ENCODE measurements at regions not wholly inside any gene's neighbourhood (a gene's known extent, or its start where the extent isn't known, plus 50 kb on each side); places are given as distances from the start of the nearest gene placed in this dataset.

- POLR2A ChIA-PET: no interaction called here
- CTCF ChIA-PET: interaction anchor here (1.2 kb wide), 1 partner anchor 58 kb away, joined by 3 read pairs; no protein-coding TSS in a partner anchor
Observed at GRCh38 chr9:27743490-27743889, 170.2 kb upstream of the C9orf72 start.

- CTCF ChIA-PET: no interaction called here
- POLR2A ChIA-PET: no interaction called here
Observed at GRCh38 chr9:27747450-27747849, 174.2 kb upstream of the C9orf72 start.

- ChIA-PET CTCF (no interaction called here), POLR2A (no interaction called here)
Observed at GRCh38 chr9:27749838-27750237, 176.6 kb upstream of the C9orf72 start.

GRCh38 chr9:27750566-27750965 lies 177.3 kb upstream of the C9orf72 start:
- ChIA-PET CTCF (no interaction called here), POLR2A (no interaction called here)

DNA sequence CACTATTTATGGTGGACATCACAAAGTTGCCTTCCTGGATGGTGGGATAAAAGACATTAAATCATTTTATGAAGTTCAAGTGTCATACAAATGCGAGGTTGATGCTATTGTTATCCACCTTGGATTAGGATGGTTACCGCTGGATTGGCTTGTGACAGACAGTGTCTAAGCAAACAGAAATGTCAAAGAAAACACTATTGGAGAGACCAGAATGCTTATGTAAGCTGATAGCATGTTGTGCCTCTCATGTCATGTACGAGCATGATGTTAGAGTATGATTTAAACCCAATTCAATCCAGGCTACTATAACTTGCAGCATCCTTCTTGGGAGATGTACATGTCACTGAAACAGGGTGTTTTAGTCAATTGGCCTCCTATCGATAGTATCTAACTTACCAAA lies 178.8 kb upstream of the C9orf72 start:
- ChIA-PET POLR2A (no interaction called here), CTCF (no interaction called here)

GRCh38 chr9:27755846-27756245 lies 182.6 kb upstream of the C9orf72 start:
- CTCF ChIA-PET: no interaction called here
- POLR2A ChIA-PET: no interaction called here

DNA sequence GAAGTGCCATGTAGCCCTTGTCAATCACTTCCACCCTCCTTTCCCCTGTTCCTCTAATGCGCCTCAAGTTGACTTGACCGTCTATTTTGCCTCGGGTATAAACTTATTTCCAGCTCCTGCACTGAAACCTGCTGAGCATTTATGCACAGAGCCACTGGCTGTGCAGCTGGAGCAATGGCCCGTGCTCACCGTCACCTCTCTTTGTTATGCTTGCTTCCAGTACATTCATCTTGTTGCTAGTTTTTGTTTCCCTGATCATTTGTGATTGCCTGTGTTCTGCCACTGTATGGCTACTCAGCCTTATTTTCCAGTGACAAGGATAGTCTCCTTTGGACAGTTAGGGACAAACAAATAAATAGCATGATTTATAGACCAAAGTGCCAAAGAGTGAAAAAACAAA lies 183.1 kb upstream of the C9orf72 start:
- POLR2A ChIA-PET: no interaction called here
- CTCF ChIA-PET: no interaction called here

GRCh38 chr9:27763831-27764230 lies 190.6 kb upstream of the C9orf72 start:
- ChIA-PET CTCF (no interaction called here), POLR2A (no interaction called here)

DNA sequence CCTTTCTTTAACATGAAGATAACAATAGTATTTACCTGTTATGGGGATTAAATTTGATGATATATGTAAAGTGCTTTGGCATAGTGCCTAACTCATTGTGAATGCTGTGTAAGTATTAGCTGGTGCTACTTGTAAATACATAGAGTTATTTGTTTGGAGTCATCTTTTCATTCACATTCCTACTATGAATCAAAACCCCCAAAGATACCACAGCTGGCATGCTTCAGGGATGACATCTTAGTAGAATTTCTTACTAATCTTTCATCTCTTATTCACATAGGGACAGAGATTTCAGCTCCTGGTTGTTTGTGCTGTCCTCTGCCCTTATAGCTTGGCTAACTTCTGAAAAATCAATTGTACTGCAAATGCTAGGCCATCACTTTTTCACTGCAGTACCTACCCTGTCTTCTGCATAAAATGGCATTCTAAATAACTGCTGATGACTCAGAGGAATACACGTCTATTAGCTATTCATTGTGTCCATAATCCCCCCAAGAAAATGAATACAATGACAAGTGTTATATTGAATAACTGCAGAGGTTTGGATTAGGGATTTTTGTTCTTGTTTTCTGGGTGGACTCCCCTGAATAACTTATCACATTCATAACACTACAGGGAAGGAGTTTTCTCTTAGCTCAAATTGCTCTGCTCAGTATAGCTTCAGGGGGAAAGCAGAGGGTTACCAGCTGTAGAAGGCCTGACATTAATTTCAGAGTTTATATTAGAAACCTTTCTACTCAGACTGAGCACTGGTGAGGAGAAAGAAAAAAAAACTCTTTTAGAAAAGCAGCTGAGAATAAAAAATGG lies 192.2 kb upstream of the C9orf72 start:
- POLR2A ChIA-PET: no interaction called here
- CTCF ChIA-PET: no interaction called here

DNA sequence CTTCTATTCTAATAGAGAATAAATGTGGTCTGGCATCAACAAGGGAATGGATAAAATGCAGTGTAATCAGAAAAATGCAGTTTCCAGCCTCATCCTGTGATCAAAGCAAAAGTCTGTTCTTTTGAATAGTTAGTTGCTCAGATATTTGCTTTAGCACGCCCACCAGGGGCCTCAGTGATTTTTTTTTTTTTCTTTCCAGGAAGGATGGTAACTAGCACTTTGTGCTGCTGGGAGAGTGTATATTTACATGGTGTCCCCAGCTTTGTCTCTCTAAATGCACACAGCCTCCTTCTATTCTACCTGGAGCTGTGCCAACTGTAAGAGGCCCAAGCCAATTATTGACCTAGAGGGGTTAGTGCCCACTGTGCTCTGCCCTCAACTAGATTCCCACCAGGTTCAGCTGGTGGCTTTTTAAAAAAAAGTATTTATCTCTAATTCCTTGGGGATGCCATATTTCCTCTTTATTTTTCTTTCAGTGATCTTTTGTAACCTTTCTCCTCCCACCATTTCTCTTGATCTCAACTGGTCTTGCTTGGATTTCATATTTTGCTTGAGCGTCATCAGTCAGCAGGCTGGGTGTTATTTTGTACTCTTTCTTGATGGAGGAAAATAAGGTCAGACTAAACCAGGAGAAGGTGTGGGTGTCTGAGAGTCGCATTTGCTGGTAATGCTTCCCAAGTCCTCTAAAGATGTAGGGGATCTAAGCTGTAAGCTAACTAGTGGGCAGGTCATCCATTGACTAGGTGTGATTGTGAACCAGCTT lies 193.0 kb upstream of the C9orf72 start:
- ChIA-PET POLR2A (no interaction called here), CTCF (no interaction called here)

DNA sequence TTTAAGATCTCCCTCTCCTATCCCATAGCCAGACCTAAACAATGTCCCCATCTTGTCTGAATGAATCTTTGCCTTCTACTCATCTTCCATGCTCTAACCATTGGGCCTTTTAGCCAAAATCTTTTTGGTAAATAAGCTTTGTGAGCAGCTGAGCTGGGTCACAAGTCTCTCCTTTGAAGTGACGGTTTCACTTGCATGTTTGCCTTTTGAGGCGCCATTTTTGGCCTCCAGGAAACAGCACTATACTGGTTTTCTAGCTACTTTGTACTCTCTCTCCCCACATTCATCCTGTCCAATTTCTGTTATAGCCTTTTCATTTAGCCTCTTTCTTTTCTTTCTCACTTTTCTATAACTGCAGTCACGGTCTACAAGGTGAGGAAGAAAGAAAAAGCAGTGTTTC lies 195.5 kb upstream of the C9orf72 start:
- POLR2A ChIA-PET: no interaction called here
- CTCF ChIA-PET: no interaction called here

DNA sequence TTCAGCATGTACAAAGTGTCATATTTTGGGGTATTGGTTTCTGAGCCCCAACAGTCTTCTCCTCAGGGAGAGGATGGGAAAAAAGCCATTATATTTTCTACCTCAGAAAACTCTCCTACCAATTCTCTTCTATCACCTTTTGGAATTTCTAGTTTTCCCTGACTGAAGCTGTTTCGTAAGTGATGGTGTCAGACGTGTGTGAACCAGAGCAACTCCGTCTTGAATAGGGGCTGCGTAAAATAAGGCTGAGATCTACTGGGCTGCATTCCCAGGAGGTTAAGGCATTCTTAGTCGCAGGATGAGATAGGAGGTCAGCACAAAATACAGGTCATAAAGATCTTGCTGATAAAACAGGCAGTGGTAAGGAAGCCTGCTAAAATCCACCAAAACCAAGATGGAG lies 197.3 kb upstream of the C9orf72 start:
- ChIA-PET POLR2A (no interaction called here), CTCF (interaction anchor here (0.7 kb wide), 1 partner anchor 537 kb away, joined by 4 read pairs; no protein-coding TSS in a partner anchor)

- POLR2A ChIA-PET: no interaction called here
- CTCF ChIA-PET: no interaction called here
Observed at GRCh38 chr9:27771803-27772545, 198.7 kb upstream of the C9orf72 start.

DNA sequence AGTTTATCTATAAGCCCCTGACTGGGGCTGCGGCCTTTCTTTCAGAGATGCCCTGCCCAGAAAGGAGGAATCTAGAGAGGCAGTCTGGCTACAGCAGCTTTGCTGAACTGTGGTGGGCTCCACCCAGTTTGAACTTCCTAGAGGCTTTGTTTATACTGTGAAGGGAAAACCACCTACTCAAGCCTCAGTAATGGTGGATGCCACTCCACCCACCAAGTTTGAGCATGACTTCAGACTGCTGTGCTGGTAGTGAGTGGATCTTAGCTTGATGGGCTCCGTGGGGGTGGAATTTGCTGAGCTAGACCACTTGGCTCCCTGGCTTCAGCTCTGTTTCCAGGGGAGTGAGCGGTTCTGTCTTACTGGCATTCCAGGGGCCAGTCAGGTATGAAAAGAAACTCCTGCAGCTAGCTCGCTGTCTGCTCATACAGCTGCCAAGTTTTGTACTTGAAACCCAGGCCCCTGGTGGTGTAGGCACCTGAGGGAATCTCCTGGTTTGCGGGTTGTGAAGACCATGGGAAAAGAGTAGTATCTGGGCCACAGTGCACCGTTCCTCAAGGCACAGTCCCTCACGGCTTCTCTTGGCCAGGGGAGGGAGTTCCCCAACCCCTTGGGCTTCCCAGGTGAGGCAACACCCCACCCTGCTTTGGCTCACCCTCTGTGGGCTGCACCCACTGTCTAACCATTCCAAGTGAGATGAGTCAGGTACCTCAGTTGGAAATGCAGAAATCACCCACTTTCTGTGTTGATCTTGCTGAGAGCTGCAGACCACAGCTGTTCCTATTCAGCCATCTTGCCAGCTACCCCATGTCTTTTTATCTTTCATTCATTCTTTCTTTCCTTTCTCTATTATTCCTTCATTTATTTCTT lies 211.8 kb upstream of the C9orf72 start:
- ChIA-PET POLR2A (interaction anchor here (0.6 kb wide), 1 partner anchor 213 kb away, joined by 4 read pairs; no protein-coding TSS in a partner anchor), CTCF (no interaction called here)

- CTCF ChIA-PET: no interaction called here
- POLR2A ChIA-PET: interaction anchor here (0.6 kb wide), 1 partner anchor 213 kb away, joined by 4 read pairs; no protein-coding TSS in a partner anchor
Observed at GRCh38 chr9:27785714-27786100, 212.4 kb upstream of the C9orf72 start.

- POLR2A ChIA-PET: no interaction called here
- CTCF ChIA-PET: no interaction called here
Observed at GRCh38 chr9:27787891-27788290, 214.6 kb upstream of the C9orf72 start.

- ChIA-PET CTCF (no interaction called here), POLR2A (no interaction called here)
Observed at GRCh38 chr9:27791311-27791710, 218.0 kb upstream of the C9orf72 start.

- ChIA-PET POLR2A (no interaction called here), CTCF (no interaction called here)
Observed at GRCh38 chr9:27792971-27793689, 219.8 kb upstream of the C9orf72 start.

GRCh38 chr9:27799326-27799725 lies 226.0 kb upstream of the C9orf72 start:
- ChIA-PET POLR2A (no interaction called here), CTCF (no interaction called here)
